IgD-negative memory B cell (primary cell): ENCODE measurements at regions not wholly inside any gene's neighbourhood (a gene's known extent, or its start where the extent isn't known, plus 50 kb on each side); places are given as distances from the start of the nearest gene placed in this dataset.

Experiments
- H3K27ac Mint-ChIP-seq, 3 donors: one replicate each; pipeline ENCODE4 v1.8.0; 2020 to 2022; ENCODE audit warnings: mild to moderate bottlenecking in 3 of 3, mixed read lengths in 3 of 3, moderate library complexity in 1 of 3
- H3K27me3 Mint-ChIP-seq: one replicate; pipeline ENCODE4 v1.8.0; 2021; ENCODE audit warnings: mixed read lengths
- H3K36me3 Mint-ChIP-seq: one replicate; pipeline ENCODE4 v1.8.0; 2020; ENCODE audit warnings: mild to moderate bottlenecking, mixed read lengths
- H3K4me1 Mint-ChIP-seq, 3 donors: one replicate each; pipeline ENCODE4 v1.8.0; 2020 to 2022; ENCODE audit warnings: mixed read lengths in 3 of 3, mild to moderate bottlenecking in 1 of 3
- H3K4me3 Mint-ChIP-seq, 4 donors: one replicate each; pipeline ENCODE4 v1.8.0; 2020 to 2022; ENCODE audit warnings: mild to moderate bottlenecking in 4 of 4, mixed read lengths in 4 of 4, moderate library complexity in 3 of 4
- H3K9me3 Mint-ChIP-seq, 3 donors: one replicate each; pipeline ENCODE4 v1.8.0; 2020 to 2021; ENCODE audit warnings: mixed read lengths in 3 of 3, mild to moderate bottlenecking in 1 of 3

- Mint-ChIP-seq H3K27ac (no peak overlapping the region), H3K4me1 (peaks cover 5 to 19% (median 5%) of the 10 kb centered on the region in 3 donors), H3K9me3 (peaks cover 0 to 3% (median under 1%) of the 10 kb centered on the region in 3 donors), H3K27me3 (peaks cover 2% of the 10 kb centered on the region), H3K4me3 (no peak overlapping the region), H3K36me3 (no peaks in the 10 kb centered on the region)
Measured at GRCh38 chr11:13883589-13883988, 78.9 kb upstream of the SPON1 start.

DNA sequence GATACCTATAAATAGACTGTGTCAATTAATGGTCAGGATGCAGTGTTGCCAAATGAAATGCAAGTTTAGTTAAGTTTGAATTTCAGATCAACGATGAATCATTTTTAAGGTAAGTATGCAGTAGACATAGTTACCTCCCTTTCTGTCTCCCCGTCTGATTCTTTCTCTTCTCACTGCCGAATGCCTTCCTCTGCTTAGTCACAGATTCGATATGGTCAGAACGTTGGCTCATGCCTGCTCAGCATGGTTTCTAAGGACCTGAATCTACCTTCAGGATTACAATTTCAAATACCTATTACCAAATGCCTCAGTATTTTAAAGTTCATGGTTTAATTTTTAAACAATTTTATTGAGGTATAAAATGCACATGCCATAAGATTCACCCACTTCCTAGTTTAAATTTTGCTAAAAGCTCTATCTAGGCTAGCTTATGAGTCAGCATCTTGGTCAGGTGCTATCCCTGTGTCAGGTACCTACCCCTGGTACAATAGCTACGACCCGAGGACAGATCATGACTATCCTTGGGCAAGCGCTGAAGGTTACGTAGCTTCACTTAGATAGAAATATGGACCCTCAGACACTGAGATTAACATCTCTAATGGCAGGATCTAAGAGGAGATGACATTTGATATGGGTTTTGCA, 78.2 kb upstream of the SPON1 start:
- no peak overlapping the region for H3K27ac Mint-ChIP-seq

DNA sequence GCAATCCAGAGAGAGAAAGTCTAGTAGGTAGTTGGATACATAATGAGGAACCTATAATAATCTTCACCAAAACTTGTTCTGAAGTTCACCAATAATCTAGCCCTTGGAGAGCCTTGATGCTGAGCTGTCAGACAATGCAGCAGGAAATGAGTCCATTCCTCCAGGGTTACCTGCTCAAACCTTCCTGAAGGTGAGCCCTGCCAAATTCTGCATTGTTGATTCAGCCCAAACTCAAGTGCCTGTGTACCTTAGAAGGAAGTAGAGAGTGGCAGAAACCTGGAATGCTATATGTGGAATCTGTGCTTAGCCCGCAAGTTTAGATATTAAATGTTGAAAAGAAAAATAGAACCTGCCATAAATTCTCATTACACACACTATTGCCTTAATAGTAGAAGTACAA, 77.4 kb upstream of the SPON1 start:
- H3K4me1 Mint-ChIP-seq: peaks cover 5 to 14% (median 5%) of the 10 kb centered on the region in 3 donors
- H3K9me3 Mint-ChIP-seq: peaks cover 0 to 3% (median 0%) of the 10 kb centered on the region in 3 donors
- H3K4me3 Mint-ChIP-seq: no peak overlapping the region
- H3K36me3 Mint-ChIP-seq: no peaks in the 10 kb centered on the region
- H3K27ac Mint-ChIP-seq: no peak overlapping the region
- H3K27me3 Mint-ChIP-seq: peaks cover 2% of the 10 kb centered on the region

More for the DNA sequence above, 78.2 kb upstream of the SPON1 start:
- Mint-ChIP-seq H3K9me3 (peaks cover 0 to 3% (median 0%) of the 10 kb centered on the region in 3 donors), H3K27me3 (peaks cover 2% of the 10 kb centered on the region), H3K36me3 (no peaks in the 10 kb centered on the region), H3K4me1 (peaks cover 5 to 19% (median 5%) of the 10 kb centered on the region in 3 donors), H3K4me3 (no peak overlapping the region)

GRCh38 chr11:13889552-13890249, 72.8 kb upstream of the SPON1 start:
- H3K36me3 Mint-ChIP-seq: no peaks in the 10 kb centered on the region
- no peaks in the 10 kb centered on the region for H3K27me3 Mint-ChIP-seq
- no peak overlapping the region for H3K27ac Mint-ChIP-seq
- H3K9me3 Mint-ChIP-seq: peaks cover 0 to 3% (median 3%) of the 10 kb centered on the region in 3 donors
- peaks cover 0 to 3% (median 0%) of the 10 kb centered on the region in 3 donors for H3K4me1 Mint-ChIP-seq
- H3K4me3 Mint-ChIP-seq: no peak overlapping the region

DNA sequence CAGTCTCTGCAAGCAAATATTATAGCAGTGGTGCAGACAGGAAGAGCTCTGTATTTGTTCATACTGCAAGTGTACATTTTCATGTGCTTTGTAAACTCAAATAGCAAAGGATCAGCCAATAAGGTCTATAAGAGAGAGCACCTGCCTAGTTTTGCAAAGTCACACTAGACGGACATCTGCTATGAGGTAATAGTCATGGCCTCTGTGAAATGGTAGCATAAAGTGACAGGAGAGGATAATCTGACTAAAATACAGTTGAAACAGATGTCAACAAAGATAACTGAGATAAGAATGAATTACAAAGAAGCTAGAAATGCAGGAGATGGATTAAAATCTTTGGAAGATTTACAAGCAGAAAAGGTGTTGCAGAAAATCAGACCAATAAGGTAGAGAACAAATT, 70.6 kb upstream of the SPON1 start:
- H3K36me3 Mint-ChIP-seq: no peaks in the 10 kb centered on the region

GRCh38 chr11:13896175-13896980, 66.1 kb upstream of the SPON1 start:
- H3K27me3 Mint-ChIP-seq: peaks cover 22% of the 10 kb centered on the region
- no peak overlapping the region for H3K27ac Mint-ChIP-seq
- H3K4me1 Mint-ChIP-seq: peaks cover 0 to 11% (median 3%) of the 10 kb centered on the region in 3 donors
- H3K36me3 Mint-ChIP-seq: no peaks in the 10 kb centered on the region
- H3K9me3 Mint-ChIP-seq: peaks cover 0 to 3% (median 1%) of the 10 kb centered on the region in 3 donors
- H3K4me3 Mint-ChIP-seq: no peak overlapping the region

More for the DNA sequence above, 70.6 kb upstream of the SPON1 start:
- peaks cover 0 to 3% (median 1%) of the 10 kb centered on the region in 3 donors for H3K9me3 Mint-ChIP-seq
- H3K27ac Mint-ChIP-seq: no peak overlapping the region
- H3K4me3 Mint-ChIP-seq: no peak overlapping the region
- H3K4me1 Mint-ChIP-seq: peaks cover 0 to 3% (median 0%) of the 10 kb centered on the region in 3 donors
- no peaks in the 10 kb centered on the region for H3K27me3 Mint-ChIP-seq

DNA sequence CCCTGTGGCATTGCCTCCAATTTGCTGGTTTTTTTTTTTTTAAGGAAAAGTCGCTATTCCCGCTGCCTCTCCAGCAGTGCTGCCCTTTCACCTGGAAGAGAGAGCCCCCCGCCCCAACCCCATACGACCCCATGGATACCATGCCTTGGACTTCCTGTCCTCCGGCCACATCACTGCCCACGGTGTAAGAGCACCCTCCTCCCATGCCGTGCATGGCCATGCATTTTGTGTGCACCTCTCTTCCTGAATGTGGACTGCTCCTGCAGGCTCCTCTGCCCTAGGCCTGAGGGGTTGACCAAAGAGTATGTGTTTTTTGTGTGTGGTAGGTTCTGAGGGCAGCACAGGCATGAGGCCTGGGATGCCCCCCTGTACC, 65.6 kb upstream of the SPON1 start:
- H3K4me1 Mint-ChIP-seq: peaks cover 0 to 11% (median 3%) of the 10 kb centered on the region in 3 donors
- no peaks in the 10 kb centered on the region for H3K36me3 Mint-ChIP-seq
- H3K27me3 Mint-ChIP-seq: peaks cover 22% of the 10 kb centered on the region
- peaks cover 0 to 3% (median 1%) of the 10 kb centered on the region in 3 donors for H3K9me3 Mint-ChIP-seq
- no peak overlapping the region for H3K4me3 Mint-ChIP-seq
- peak overlapping the region in 1 of 3 donors; percentile 17 for H3K27ac Mint-ChIP-seq

- H3K27me3 Mint-ChIP-seq: peaks cover 22% of the 10 kb centered on the region
- peak overlapping the region in 2 of 3 donors; percentile 17 to 32 for H3K27ac Mint-ChIP-seq
- H3K4me1 Mint-ChIP-seq: peaks cover 0 to 11% (median 3%) of the 10 kb centered on the region in 3 donors
- H3K9me3 Mint-ChIP-seq: peaks cover 0 to 3% (median 1%) of the 10 kb centered on the region in 3 donors
- H3K4me3 Mint-ChIP-seq: peak overlapping the region in 2 of 4 donors; percentile 29 to 74
- H3K36me3 Mint-ChIP-seq: no peaks in the 10 kb centered on the region
Measured at GRCh38 chr11:13897646-13898276, 64.8 kb upstream of the SPON1 start.

DNA sequence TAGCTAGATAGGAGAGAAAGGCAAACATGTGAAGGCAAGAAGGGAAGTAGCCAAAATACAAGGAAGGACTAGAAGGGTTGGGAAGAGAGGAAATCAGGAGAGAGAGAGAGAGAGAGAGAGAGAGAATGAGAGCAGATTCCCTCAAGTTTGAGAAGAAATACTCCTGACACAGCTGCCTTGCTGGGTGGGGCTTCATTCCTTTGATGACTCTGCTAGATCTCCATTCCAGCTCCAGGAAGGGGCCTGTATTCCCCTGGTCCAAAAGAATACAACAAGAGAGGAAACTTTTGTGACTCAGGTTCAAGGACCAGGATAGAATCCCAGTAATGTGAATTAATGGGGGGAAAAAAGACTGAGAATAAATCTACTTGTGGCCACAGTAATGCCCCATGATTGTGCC, 62.9 kb upstream of the SPON1 start:
- no peak overlapping the region for H3K4me3 Mint-ChIP-seq
- H3K9me3 Mint-ChIP-seq: peaks cover 0 to 4% (median 0%) of the 10 kb centered on the region in 3 donors
- H3K27me3 Mint-ChIP-seq: peaks cover 25% of the 10 kb centered on the region
- peaks cover 2% of the 10 kb centered on the region for H3K36me3 Mint-ChIP-seq
- no peak overlapping the region for H3K27ac Mint-ChIP-seq
- H3K4me1 Mint-ChIP-seq: peaks cover 0 to 8% (median 3%) of the 10 kb centered on the region in 3 donors

GRCh38 chr11:13902523-13902922, 60.0 kb upstream of the SPON1 start:
- no peak overlapping the region for H3K27ac Mint-ChIP-seq
- H3K27me3 Mint-ChIP-seq: peaks cover 23% of the 10 kb centered on the region
- peaks cover 5 to 17% (median 7%) of the 10 kb centered on the region in 3 donors for H3K9me3 Mint-ChIP-seq
- H3K36me3 Mint-ChIP-seq: peaks cover 2% of the 10 kb centered on the region
- no peak overlapping the region for H3K4me3 Mint-ChIP-seq
- H3K4me1 Mint-ChIP-seq: peaks cover 0 to 6% (median under 1%) of the 10 kb centered on the region in 3 donors

- no peaks in the 10 kb centered on the region for H3K4me1 Mint-ChIP-seq
- peaks cover 5 to 19% (median 7%) of the 10 kb centered on the region in 3 donors for H3K9me3 Mint-ChIP-seq
- no peak overlapping the region for H3K27ac Mint-ChIP-seq
- H3K27me3 Mint-ChIP-seq: peaks cover 14% of the 10 kb centered on the region
- H3K4me3 Mint-ChIP-seq: no peak overlapping the region
- H3K36me3 Mint-ChIP-seq: peaks cover 2% of the 10 kb centered on the region
Measured at GRCh38 chr11:13905137-13905781, 57.3 kb upstream of the SPON1 start.

- peaks cover 5% of the 10 kb centered on the region for H3K27me3 Mint-ChIP-seq
- H3K36me3 Mint-ChIP-seq: peaks cover 2% of the 10 kb centered on the region
- H3K9me3 Mint-ChIP-seq: peaks cover 5 to 20% (median 8%) of the 10 kb centered on the region in 3 donors
- no peaks in the 10 kb centered on the region for H3K4me1 Mint-ChIP-seq
- H3K4me3 Mint-ChIP-seq: no peak overlapping the region
- H3K27ac Mint-ChIP-seq: no peak overlapping the region
Measured at GRCh38 chr11:13907678-13908077, 54.8 kb upstream of the SPON1 start.

GRCh38 chr11:13908535-13908934, 54.0 kb upstream of the SPON1 start:
- H3K4me1 Mint-ChIP-seq: no peaks in the 10 kb centered on the region
- no peak overlapping the region for H3K27ac Mint-ChIP-seq
- H3K4me3 Mint-ChIP-seq: no peak overlapping the region

More at GRCh38 chr11:13908535-13908934, 54.0 kb upstream of the SPON1 start:
- H3K9me3 Mint-ChIP-seq: peaks cover 5 to 20% (median 8%) of the 10 kb centered on the region in 3 donors
- peaks cover 5% of the 10 kb centered on the region for H3K27me3 Mint-ChIP-seq
- H3K36me3 Mint-ChIP-seq: peaks cover 1% of the 10 kb centered on the region
